Chondrocyte (in vitro differentiated cells): ENCODE measurements at regions not wholly inside any gene's neighbourhood (a gene's known extent, or its start where the extent isn't known, plus 50 kb on each side); places are given as distances from the start of the nearest gene placed in this dataset.

Experiments used
- DNase-seq: peaks from one replicate; pipeline ENCODE4 v3.0.0; 2021; ENCODE audit warnings: mixed read lengths, low spot score
- H3K27ac Mint-ChIP-seq: one replicate; pipeline ENCODE4 v1.8.0; 2021; ENCODE audit warnings: mild to moderate bottlenecking, moderate library complexity, mixed read lengths; ENCODE audit not compliant: unreplicated experiment
- H3K27me3 Mint-ChIP-seq: 2 replicates; pipeline ENCODE4 v1.8.0; 2021; ENCODE audit warnings: low read depth, mixed read lengths
- H3K36me3 Mint-ChIP-seq: 2 replicates; pipeline ENCODE4 v1.8.0; 2021; ENCODE audit warnings: low read depth, mixed read lengths
- H3K4me1 Mint-ChIP-seq: 2 replicates; pipeline ENCODE4 v1.8.0; 2021; ENCODE audit warnings: low read depth, mild to moderate bottlenecking, mixed read lengths
- H3K4me3 Mint-ChIP-seq: one replicate; pipeline ENCODE4 v1.8.0; 2021; ENCODE audit warnings: mild to moderate bottlenecking, moderate library complexity, mixed read lengths; ENCODE audit not compliant: unreplicated experiment
- H3K9me3 Mint-ChIP-seq: 2 replicates; pipeline ENCODE4 v1.8.0; 2021; ENCODE audit warnings: low read depth, mixed read lengths
- TF ChIP-seq, protein P1 (sequence below): fragments of 200-600 bp; sonication (generic); IDR thresholded peaks from 2 replicates; pipeline ENCODE4 v1.5.0; 2021; ENCODE audit warnings: antibody characterized with exemption, mild to moderate bottlenecking, moderate library complexity

DNA sequence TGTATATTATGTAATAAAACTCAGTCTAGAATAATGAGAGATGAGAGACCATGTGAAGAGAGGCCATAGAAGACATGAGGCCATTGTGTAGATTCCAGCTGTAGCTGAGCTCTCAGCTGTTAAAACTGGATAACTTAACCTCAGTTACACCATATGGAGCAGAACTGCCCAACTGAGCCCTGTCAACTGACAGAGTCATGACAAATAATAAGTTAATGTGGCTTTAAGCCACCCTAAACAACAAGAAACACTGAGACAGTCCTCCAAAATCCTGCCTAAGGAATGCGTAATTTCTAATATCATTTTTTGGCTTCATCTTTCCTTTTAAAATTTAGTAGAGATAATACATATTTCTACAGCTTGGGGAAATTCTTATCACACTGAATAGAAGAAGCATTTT, 580.0 kb upstream of the RGS18 start:
- H3K4me3 Mint-ChIP-seq: no peak overlapping the region
- no peaks in the 10 kb centered on the region for H3K9me3 Mint-ChIP-seq
- no peaks in the 10 kb centered on the region for H3K27me3 Mint-ChIP-seq
- TF ChIP-seq, protein P1, sequence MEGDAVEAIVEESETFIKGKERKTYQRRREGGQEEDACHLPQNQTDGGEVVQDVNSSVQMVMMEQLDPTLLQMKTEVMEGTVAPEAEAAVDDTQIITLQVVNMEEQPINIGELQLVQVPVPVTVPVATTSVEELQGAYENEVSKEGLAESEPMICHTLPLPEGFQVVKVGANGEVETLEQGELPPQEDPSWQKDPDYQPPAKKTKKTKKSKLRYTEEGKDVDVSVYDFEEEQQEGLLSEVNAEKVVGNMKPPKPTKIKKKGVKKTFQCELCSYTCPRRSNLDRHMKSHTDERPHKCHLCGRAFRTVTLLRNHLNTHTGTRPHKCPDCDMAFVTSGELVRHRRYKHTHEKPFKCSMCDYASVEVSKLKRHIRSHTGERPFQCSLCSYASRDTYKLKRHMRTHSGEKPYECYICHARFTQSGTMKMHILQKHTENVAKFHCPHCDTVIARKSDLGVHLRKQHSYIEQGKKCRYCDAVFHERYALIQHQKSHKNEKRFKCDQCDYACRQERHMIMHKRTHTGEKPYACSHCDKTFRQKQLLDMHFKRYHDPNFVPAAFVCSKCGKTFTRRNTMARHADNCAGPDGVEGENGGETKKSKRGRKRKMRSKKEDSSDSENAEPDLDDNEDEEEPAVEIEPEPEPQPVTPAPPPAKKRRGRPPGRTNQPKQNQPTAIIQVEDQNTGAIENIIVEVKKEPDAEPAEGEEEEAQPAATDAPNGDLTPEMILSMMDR: no peak
- no peak for DNase-seq
- H3K36me3 Mint-ChIP-seq: no peaks in the 10 kb centered on the region
- H3K4me1 Mint-ChIP-seq: peaks cover 10% of the 10 kb centered on the region
- H3K27ac Mint-ChIP-seq: no peak overlapping the region

DNA sequence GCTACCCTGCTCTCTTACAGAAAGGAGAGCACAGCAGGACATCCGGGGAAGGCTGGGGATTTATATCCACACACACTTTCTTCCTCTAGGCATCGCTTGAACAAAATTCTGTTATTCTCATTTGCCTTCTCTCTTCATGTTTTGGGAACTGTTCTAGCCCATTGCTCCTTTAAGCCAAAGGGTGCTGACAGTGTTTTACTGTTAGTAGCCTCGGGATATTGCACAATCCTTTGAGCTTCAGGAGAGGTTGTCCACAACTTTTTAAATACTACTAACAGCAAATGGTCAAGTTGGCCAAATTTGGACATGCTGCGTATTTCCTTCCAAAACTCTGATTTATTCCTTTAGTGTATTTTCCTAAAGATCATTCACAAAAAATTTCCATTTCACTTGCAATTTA, 579.2 kb upstream of the RGS18 start:
- H3K4me1 Mint-ChIP-seq: peaks cover 10% of the 10 kb centered on the region
- TF ChIP-seq, protein P1: no peak
- no peak for DNase-seq
- no peak overlapping the region for H3K4me3 Mint-ChIP-seq
- H3K9me3 Mint-ChIP-seq: no peaks in the 10 kb centered on the region
- H3K27me3 Mint-ChIP-seq: no peaks in the 10 kb centered on the region
- H3K27ac Mint-ChIP-seq: no peak overlapping the region
- no peaks in the 10 kb centered on the region for H3K36me3 Mint-ChIP-seq

DNA sequence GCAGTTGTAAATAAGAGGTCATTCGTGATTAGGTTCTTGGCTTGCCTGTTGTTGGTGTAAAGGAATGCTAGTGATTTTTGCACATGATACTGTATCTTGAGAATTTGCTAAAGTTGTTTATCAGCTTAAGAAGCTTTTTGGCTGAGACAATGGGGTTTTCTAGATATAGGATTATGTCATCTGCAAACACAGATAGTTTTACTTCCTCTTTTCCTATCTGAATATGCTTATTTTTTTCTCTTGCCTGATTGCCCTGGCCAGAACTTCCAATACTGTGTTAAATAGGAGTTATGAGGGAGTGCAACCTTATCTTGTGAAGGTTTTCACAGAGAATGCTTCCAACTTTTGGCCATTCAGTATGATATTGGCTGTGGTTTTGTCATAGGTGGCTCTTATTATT, 576.1 kb upstream of the RGS18 start:
- no peaks in the 10 kb centered on the region for H3K27me3 Mint-ChIP-seq
- DNase-seq: no peak

DNA sequence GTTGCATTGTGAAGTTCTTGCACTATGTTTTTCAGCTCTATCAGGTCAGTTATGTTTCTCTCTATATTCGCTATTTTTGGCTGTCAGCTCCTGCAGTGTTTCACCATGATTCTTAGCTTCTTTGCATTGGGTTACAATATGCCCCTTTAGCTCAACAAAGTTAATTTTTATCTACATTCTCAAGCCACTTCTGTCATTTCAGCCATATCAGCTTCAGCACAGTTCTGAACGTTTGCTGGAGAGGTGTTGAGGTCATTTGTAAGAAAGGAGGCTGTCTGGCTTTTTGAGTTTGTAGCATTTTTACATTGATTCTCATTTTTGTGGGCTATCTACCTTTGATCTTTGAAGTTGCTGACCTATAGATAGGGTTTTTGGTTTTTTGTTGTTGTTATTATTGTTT, 573.2 kb upstream of the RGS18 start:
- Mint-ChIP-seq H3K4me1 (peaks cover 5% of the 10 kb centered on the region), H3K36me3 (no peaks in the 10 kb centered on the region), H3K9me3 (peaks cover 5% of the 10 kb centered on the region), H3K27ac (no peak overlapping the region), H3K27me3 (no peaks in the 10 kb centered on the region), H3K4me3 (no peak overlapping the region)
- TF ChIP-seq, protein P1: no peak
- DNase-seq: no peak

More for the DNA sequence above, 576.1 kb upstream of the RGS18 start:
- Mint-ChIP-seq H3K4me1 (no peaks in the 10 kb centered on the region), H3K9me3 (peaks cover 5% of the 10 kb centered on the region), H3K4me3 (no peak overlapping the region), H3K36me3 (no peaks in the 10 kb centered on the region), H3K27ac (no peak overlapping the region)
- TF ChIP-seq, protein P1: no peak

DNA sequence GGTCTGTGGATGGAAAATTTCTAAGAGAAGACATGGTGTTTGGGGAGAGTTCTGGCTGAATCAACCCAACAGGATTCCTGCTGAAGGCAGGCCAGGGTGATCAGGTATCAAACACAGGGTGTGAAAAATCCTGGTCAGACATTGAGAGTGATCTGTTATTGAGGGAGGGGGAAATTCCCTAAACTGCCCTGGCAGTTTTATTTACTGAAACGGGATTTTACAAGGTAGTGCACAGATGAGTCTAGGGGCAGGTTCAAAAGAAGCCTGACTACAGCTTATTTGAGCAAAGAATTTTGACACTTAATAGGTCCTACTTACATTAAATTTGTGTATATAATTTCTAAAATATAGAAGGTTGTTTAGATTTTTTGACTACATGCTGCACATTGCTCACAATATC, 569.4 kb upstream of the RGS18 start:
- H3K36me3 Mint-ChIP-seq: no peaks in the 10 kb centered on the region
- peaks cover 5% of the 10 kb centered on the region for H3K9me3 Mint-ChIP-seq
- no peak overlapping the region for H3K27ac Mint-ChIP-seq
- TF ChIP-seq, protein P1: no peak
- peaks cover 11% of the 10 kb centered on the region for H3K4me1 Mint-ChIP-seq
- DNase-seq: no peak
- no peaks in the 10 kb centered on the region for H3K27me3 Mint-ChIP-seq
- H3K4me3 Mint-ChIP-seq: no peak overlapping the region
